PFSK-1 (cell line): ENCODE measurements at regions not wholly inside any gene's neighbourhood (a gene's known extent, or its start where the extent isn't known, plus 50 kb on each side); places are given as distances from the start of the nearest gene placed in this dataset.

Experiments
- FOXP2 ChIP-seq: optimal IDR thresholded peaks from 2 replicates; pipeline ENCODE3; 2011; ENCODE audit warnings: borderline replicate concordance, control low read depth, inconsistent platforms; ENCODE audit not compliant: insufficient read depth; ENCODE audit errors: extremely low read length, extremely low read depth
- POLR2AphosphoS5 ChIP-seq: IDR thresholded peaks from 2 replicates; pipeline ENCODE4 v1.6.1; 2012; ENCODE audit warnings: low read depth, mild to moderate bottlenecking, control low read depth, low read length, moderate library complexity
- REST ChIP-seq, 2 experiments: IDR thresholded peaks; 2 replicates each; pipeline versions ENCODE4 v1.6.1 to v1.8.0; 2011 to 2012; ENCODE audit warnings: low read depth in 2 of 2, low read length in 2 of 2, control low read depth in 1 of 2, inconsistent platforms in 1 of 2, mild to moderate bottlenecking in 1 of 2, moderate library complexity in 1 of 2; ENCODE audit not compliant: insufficient read depth in 1 of 2
- SIN3A ChIP-seq: IDR thresholded peaks from 2 replicates; pipeline ENCODE4 v1.6.1; 2012; ENCODE audit warnings: mild to moderate bottlenecking, low read length, moderate library complexity, borderline replicate concordance; ENCODE audit not compliant: insufficient read depth
- TAF1 ChIP-seq: IDR thresholded peaks from 2 replicates; pipeline ENCODE4 v1.6.1; 2012; ENCODE audit warnings: low read length, control low read depth, borderline replicate concordance; ENCODE audit not compliant: insufficient read depth

GRCh38 chr16:13809765-13810164 is 110.2 kb upstream of the ERCC4 start:
- TF ChIP-seq REST (IDR thresholded peaks at IDR 0.05; ENCODE audit: insufficient read depth in 1 of 2, low read depth in 2 of 2, low read length in 2 of 2): no peak
- TF ChIP-seq TAF1: no peak
- TF ChIP-seq SIN3A: no peak
- no peak for TF ChIP-seq POLR2AphosphoS5
- TF ChIP-seq FOXP2: no peak

GRCh38 chr16:13811834-13812233 is 108.1 kb upstream of the ERCC4 start:
- TF ChIP-seq SIN3A (no peak), POLR2AphosphoS5 (no peak)

GRCh38 chr16:13816701-13817100 is 103.3 kb upstream of the ERCC4 start:
- TF ChIP-seq POLR2AphosphoS5 (no peak), REST (IDR thresholded peaks at IDR 0.05; ENCODE audit: insufficient read depth in 1 of 2, low read depth in 2 of 2, low read length in 2 of 2) (no peak), FOXP2 (no peak), TAF1 (no peak), SIN3A (no peak)

GRCh38 chr16:13823501-13823900 is 96.5 kb upstream of the ERCC4 start:
- TF ChIP-seq POLR2AphosphoS5: no peak
- TF ChIP-seq FOXP2: no peak

- TF ChIP-seq SIN3A (no peak), TAF1 (no peak), POLR2AphosphoS5 (no peak), FOXP2 (no peak), REST (IDR thresholded peaks at IDR 0.05; ENCODE audit: insufficient read depth in 1 of 2, low read depth in 2 of 2, low read length in 2 of 2) (no peak)
Measured at GRCh38 chr16:13829697-13830299, 90.2 kb upstream of the ERCC4 start.

GRCh38 chr16:13833515-13833914 is 86.4 kb upstream of the ERCC4 start:
- TF ChIP-seq POLR2AphosphoS5 (no peak), FOXP2 (no peak), REST (IDR thresholded peaks at IDR 0.05; ENCODE audit: insufficient read depth in 1 of 2, low read depth in 2 of 2, low read length in 2 of 2) (no peak), SIN3A (no peak)
